Upper lobe of left lung (tissue), 4 donors: ENCODE measurements at regions not wholly inside any gene's neighbourhood (a gene's known extent, or its start where the extent isn't known, plus 50 kb on each side); places are given as distances from the start of the nearest gene placed in this dataset.
"Not testable (repeated sequence)": the region's sequence is repeated elsewhere in the genome, so short reads cannot be mapped to it uniquely, and the experiment has no call there.

ENCODE experiments used
- POLR2AphosphoS5 ChIP-seq, 2 donors: sonication (generic); formaldehyde crosslinking; IDR thresholded peaks; one replicate each; pipeline ENCODE4 v1.5.1; 2017; ENCODE audit warnings: antibody characterized with exemption in 2 of 2
- TF ChIP-seq, protein P1 (sequence below), 6 experiments: fragments of 450-650 bp in 4 of 6; fragments of 200-600 bp in 2 of 6; sonication (generic) in 2 of 6; IDR thresholded peaks; one replicate each; pipeline ENCODE4 v1.5.1; 2016 to 2019; ENCODE audit warnings: antibody characterized with exemption in 6 of 6

DNA sequence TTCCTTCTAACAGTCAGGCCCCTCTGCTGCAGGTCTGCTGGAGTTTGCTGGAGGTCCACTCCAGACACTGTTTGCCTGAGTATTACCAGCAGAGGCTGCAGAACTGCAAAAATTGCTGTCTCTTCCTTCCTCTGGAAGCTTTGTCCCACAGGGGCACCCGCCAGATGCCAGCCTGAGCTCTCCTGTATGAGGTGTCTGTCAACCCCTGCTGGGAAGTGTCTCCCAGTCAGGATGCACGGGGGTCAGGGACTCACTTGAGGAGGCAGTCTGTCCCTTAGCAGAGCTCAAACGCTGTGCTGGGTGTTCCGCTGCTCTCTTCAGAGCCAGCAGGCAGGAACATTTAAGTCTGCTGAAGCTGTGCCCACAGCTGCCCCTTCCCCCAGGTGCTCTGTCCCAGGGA is 105.5 kb downstream of the ARHGAP36 start:
- TF ChIP-seq, protein P1, sequence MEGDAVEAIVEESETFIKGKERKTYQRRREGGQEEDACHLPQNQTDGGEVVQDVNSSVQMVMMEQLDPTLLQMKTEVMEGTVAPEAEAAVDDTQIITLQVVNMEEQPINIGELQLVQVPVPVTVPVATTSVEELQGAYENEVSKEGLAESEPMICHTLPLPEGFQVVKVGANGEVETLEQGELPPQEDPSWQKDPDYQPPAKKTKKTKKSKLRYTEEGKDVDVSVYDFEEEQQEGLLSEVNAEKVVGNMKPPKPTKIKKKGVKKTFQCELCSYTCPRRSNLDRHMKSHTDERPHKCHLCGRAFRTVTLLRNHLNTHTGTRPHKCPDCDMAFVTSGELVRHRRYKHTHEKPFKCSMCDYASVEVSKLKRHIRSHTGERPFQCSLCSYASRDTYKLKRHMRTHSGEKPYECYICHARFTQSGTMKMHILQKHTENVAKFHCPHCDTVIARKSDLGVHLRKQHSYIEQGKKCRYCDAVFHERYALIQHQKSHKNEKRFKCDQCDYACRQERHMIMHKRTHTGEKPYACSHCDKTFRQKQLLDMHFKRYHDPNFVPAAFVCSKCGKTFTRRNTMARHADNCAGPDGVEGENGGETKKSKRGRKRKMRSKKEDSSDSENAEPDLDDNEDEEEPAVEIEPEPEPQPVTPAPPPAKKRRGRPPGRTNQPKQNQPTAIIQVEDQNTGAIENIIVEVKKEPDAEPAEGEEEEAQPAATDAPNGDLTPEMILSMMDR (IDR thresholded peaks at IDR 0.05) = not testable (repeated sequence)
- TF ChIP-seq POLR2AphosphoS5 (IDR thresholded peaks at IDR 0.05) = not testable (repeated sequence)
